ENCODE measurements at regions not wholly inside any gene's neighbourhood (a gene's known extent, or its start where the extent isn't known, plus 50 kb on each side); places are given as distances from the start of the nearest gene placed in this dataset.

DNA sequence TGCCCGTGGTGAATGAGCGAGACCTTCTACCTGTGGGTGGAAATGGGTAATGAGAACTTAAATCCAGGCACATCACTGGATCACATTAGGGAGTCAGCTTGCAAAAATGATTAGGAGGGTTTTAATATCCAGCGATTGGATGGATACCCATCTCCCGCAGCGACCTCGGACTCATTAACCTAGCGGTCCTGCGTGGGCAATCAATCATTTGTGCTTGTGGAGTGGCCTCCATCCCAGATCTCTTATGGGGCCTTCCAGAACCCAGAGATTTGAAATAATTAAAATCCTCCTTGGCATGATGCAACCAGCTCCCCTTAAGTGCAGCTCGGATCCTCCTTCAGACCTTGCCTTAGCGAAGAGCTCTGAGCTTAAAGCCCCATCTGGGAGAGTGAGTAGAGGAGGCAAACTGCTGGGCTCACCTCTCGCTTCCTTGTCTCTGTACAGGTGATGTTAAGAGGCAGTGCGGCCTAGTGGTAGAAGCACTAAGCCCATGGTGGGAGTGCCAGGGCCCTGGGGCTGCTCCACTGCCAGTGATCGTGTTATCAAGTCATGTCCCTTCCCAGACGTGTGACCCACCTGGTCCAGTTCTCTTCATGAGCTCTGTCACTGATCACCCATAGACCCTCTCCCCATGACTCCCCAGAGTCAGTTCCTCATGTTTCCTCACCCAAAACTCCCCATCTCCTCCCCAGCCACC is 285.2 kb upstream of the TLE3 start:
- Histone ChIP-seq H3K36me3 (no peaks in the 10 kb centered on the region), H3K4me3 (no peak overlapping the region), H3K9me3 (no peaks in the 10 kb centered on the region), H3K4me1 (replicated peaks) (no peaks in the 10 kb centered on the region), H3K27ac (no peak overlapping the region), H3K27me3 (replicated peaks; ENCODE audit: insufficient read depth) (no peaks in the 10 kb centered on the region)
- no peak for DNase-seq (ENCODE audit: low spot score)
- intact Hi-C loops (cut with DNase I): no loop called here
- TF ChIP-seq, protein P1, sequence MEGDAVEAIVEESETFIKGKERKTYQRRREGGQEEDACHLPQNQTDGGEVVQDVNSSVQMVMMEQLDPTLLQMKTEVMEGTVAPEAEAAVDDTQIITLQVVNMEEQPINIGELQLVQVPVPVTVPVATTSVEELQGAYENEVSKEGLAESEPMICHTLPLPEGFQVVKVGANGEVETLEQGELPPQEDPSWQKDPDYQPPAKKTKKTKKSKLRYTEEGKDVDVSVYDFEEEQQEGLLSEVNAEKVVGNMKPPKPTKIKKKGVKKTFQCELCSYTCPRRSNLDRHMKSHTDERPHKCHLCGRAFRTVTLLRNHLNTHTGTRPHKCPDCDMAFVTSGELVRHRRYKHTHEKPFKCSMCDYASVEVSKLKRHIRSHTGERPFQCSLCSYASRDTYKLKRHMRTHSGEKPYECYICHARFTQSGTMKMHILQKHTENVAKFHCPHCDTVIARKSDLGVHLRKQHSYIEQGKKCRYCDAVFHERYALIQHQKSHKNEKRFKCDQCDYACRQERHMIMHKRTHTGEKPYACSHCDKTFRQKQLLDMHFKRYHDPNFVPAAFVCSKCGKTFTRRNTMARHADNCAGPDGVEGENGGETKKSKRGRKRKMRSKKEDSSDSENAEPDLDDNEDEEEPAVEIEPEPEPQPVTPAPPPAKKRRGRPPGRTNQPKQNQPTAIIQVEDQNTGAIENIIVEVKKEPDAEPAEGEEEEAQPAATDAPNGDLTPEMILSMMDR (IDR thresholded peaks at IDR 0.05): no peak
- TF ChIP-seq POLR2A (IDR thresholded peaks at IDR 0.05): no peak
- no peak for TF ChIP-seq POLR2AphosphoS5 (IDR thresholded peaks at IDR 0.05)
- WGBS: 95% methylated on average over 14 of the region's 14 CpGs

- Histone ChIP-seq H3K9me3 (no peaks in the 10 kb centered on the region), H3K27ac (no peak overlapping the region), H3K4me3 (no peak overlapping the region), H3K36me3 (no peaks in the 10 kb centered on the region), H3K4me1 (replicated peaks) (no peaks in the 10 kb centered on the region), H3K27me3 (replicated peaks; ENCODE audit: insufficient read depth) (no peaks in the 10 kb centered on the region)
- DNase-seq (ENCODE audit: low spot score): no peak
- intact Hi-C loops (cut with DNase I): no loop called here
- TF ChIP-seq POLR2AphosphoS5 (IDR thresholded peaks at IDR 0.05) (no peak), POLR2A (IDR thresholded peaks at IDR 0.05) (no peak)
- TF ChIP-seq, protein P1 (IDR thresholded peaks at IDR 0.05): no peak
- WGBS: 89% methylated on average over 7 of the region's 7 CpGs
Observed at GRCh38 chr15:70382009-70382749, 284.5 kb upstream of the TLE3 start.

- no peaks in the 10 kb centered on the region for H3K27me3 ChIP-seq (replicated peaks; ENCODE audit: insufficient read depth)
- no peak overlapping the region for H3K4me3 ChIP-seq
- intact Hi-C loops (cut with DNase I): no loop called here
- TF ChIP-seq POLR2AphosphoS5 (IDR thresholded peaks at IDR 0.05): no peak
- TF ChIP-seq, protein P1 (IDR thresholded peaks at IDR 0.05): no peak
- TF ChIP-seq POLR2A (IDR thresholded peaks at IDR 0.05): no peak
- H3K9me3 ChIP-seq: no peaks in the 10 kb centered on the region
- 89% methylated on average over 9 of the region's 9 CpGs for WGBS
- no peaks in the 10 kb centered on the region for H3K4me1 ChIP-seq (replicated peaks)
- H3K27ac ChIP-seq: no peak overlapping the region
- no peak for DNase-seq (ENCODE audit: low spot score)
- no peaks in the 10 kb centered on the region for H3K36me3 ChIP-seq
Observed at GRCh38 chr15:70379938-70380883, 282.5 kb upstream of the TLE3 start.

DNA sequence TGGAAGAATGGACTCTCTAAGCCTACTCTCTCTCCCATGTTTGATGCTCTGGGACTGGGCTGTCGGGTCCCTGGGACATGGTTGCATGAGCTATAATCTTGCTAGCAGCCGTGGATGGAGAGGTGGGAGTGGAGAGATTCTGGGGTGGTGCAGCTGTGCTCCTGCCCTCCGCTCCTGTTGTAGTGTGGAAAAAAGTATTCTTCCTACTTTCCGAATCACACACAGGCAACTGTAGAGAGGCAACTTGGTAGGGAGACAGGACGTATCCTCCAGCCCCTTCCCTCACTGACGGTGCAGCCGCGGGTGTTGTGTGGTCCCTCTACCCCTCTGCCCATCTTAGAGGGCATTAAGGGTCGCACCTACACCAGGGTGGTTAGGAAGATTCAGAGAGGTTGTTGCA is 281.4 kb upstream of the TLE3 start:
- Histone ChIP-seq H3K27ac (no peak overlapping the region), H3K4me3 (no peak overlapping the region), H3K9me3 (no peaks in the 10 kb centered on the region), H3K27me3 (replicated peaks; ENCODE audit: insufficient read depth) (no peaks in the 10 kb centered on the region), H3K36me3 (no peaks in the 10 kb centered on the region), H3K4me1 (replicated peaks) (peaks cover 5% of the 10 kb centered on the region)
- WGBS: 93% methylated on average over 9 of the region's 9 CpGs
- TF ChIP-seq POLR2A (IDR thresholded peaks at IDR 0.05) (no peak), POLR2AphosphoS5 (IDR thresholded peaks at IDR 0.05) (no peak)
- TF ChIP-seq, protein P1 (IDR thresholded peaks at IDR 0.05): no peak
- no peak for DNase-seq (ENCODE audit: low spot score)
- intact Hi-C loops (cut with DNase I): no loop called here

Data from prostate gland (tissue), 2 donors.